Skeletal muscle cell (primary cell): ENCODE measurements at regions not wholly inside any gene's neighbourhood (a gene's known extent, or its start where the extent isn't known, plus 50 kb on each side); places are given as distances from the start of the nearest gene placed in this dataset.
A peak's percentile ranks its signal among the peaks of the same experiment; 100 is the strongest.
"Not testable (repeated sequence)": the region's sequence is repeated elsewhere in the genome, so short reads cannot be mapped to it uniquely, and the experiment has no call there.

Experiments
- DNase-seq: peaks from one replicate; pipeline ENCODE4 v3.0.0-alpha.2; 2010; ENCODE audit warnings: low read depth
- H3K4me3 ChIP-seq: 2 replicates; pipeline ENCODE4 v1.5.1; 2011; ENCODE audit warnings: low read depth, mild to moderate bottlenecking, control low read depth, low read length, moderate library complexity

DNA sequence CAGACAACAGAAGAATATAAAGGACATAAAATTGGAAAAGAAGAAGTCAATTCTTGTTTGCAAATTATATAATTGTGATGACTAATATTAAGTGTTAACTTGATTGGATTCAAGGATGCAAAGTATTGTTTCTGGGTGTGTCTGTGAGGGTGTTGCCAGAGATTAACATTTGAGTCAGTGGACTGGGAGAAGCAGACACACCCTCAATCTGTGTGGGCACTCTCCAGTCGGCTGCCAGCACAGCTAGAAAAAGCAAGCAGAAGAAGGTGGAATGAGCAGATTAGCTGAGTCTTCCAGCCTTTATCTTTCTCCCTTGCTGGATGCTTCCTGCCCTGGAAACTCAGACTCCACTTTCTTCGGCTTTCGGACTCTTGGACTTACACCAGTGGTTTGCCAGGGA lies 51.7 kb downstream of the UBE2NL start:
- DNase-seq: no peak
- no peak overlapping the region for H3K4me3 ChIP-seq

DNA sequence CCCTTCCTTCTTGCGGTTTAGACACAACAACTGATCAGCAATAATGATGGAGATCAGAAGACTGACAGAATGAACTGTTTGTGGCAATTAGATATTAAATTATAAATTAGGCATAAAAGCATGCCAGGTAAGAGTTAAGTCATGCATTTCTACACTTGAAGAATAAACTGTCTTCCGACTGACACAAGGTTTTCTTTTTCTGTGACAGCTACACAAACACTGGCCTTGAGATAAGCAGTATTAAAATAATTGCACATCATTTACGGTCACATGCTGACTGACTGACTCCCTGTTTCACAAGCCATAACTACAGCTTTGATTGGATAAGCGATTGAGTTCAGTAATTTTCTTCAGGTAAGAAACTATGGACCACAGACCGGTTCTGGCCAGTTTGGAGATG lies 56.2 kb downstream of the UBE2NL start:
- DNase-seq: no peak
- no peak overlapping the region for H3K4me3 ChIP-seq

DNA sequence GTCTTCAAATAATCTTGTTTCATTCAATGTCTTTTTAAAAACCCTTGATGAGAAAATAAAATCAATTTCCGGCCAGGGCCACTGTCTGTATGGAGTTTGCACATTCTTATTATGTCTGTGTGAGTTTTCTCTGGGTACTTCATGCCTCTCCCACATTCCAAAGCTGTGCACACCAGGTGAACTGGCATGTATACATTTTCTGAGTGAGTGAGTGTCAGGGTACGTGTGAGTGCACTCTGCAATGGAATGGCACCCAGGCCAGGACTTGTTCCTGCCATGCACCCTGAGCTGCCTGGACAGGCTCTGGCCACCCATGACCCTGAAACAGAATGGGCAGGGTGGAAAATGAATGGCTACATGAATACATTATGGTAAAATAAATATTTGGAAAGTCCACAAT lies 61.3 kb downstream of the UBE2NL start:
- H3K4me3 ChIP-seq: no peak overlapping the region
- DNase-seq: no peak

DNA sequence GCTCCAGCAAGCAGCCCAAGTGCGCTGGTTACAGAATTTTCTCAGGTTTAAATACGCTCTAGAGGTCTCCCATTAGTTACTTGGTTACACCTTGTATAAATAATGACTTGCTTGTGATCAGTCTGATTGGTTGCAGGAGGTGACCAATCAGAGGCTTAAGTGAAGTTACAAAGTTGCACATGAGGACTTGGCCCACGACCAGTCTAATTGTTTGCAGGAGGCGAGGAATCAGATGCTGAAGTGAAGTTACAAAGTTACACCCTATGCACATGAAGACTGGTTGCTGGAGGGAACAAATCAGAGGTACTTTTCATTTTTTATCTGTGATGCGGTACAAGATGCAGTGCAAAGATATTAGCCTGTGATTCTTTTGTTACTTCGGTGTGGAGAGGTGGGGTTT lies 80.7 kb downstream of the UBE2NL start:
- no peak for DNase-seq
- no peak overlapping the region for H3K4me3 ChIP-seq

DNA sequence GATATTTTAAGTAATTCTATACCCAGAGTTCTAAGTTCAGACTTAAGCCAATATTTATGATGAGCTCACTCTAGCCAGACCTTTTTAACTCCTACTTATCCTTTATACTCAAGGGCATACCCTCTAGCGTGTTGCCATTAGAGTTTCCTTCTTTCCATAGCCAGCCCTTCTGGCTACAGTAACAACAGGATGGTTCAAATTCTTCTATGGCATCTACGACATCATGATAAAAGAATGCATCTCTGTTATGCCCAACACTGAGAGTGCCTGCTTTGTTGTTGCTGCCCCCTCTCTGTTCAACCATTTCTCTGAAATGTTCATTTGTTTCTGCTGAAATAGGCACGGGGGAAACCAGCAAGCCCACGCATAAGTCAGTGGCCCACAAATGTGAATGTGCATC lies 104.5 kb downstream of the UBE2NL start:
- no peak for DNase-seq

DNA sequence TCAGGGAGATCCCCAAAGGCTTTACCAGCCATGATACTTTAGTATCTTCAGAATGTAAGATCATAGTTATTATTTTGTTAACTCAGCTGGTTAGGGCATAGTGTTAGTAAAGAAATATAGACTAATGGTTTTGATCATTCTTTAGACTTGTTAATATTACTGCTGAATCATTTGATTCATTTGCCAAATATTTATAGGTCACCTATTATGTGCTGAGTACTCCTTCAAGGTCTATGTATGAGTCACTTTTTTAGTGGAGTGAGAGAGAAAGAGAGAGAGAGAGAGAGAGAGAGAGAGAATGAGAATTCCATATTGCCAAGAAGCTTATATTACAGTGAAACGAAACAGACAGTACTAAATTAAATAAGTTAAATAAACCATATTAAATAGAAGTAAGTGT lies 110.3 kb downstream of the UBE2NL start:
- DNase-seq: peak; percentile 5
- H3K4me3 ChIP-seq: no peak overlapping the region

More for the DNA sequence above, 104.5 kb downstream of the UBE2NL start:
- H3K4me3 ChIP-seq: no peak overlapping the region

DNA sequence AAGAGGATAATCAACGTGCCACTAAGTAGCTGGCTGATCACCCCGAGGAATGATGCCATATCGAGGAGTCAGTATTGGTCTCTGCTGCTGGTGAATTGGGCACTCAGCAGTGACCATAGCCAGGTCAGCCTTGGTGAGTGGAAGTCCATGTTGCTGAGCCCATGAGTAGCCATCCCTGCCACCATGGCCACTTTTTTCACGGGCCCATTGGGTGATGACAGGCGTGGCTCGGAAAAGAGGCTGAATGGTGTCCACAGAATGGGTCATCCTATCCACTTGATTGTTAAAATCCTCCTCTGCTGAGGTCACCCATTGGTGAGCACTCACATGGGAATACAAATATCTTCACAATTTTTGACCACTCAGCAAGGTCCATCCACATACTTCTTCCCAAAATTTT lies 114.4 kb downstream of the UBE2NL start:
- DNase-seq: no peak
- H3K4me3 ChIP-seq: no peak overlapping the region

DNA sequence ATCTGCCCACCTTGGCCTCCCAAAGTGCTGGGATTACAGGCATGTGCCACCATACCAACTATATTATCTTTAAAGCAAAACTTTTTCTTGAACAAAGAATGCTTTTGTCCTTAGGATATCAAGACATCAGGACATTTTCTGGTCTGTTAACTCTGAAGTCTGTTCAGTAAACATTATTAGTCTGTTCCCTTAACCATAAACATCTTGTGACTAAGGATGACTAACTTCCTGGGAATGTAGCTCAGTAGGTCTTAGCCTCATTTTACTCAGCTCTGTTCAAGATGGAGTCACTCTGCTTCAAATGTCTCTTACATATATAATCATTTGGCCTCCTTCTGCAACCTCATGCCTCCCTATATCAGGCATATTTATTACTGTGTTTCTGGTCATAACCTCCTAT lies 122.9 kb downstream of the UBE2NL start:
- peak; percentile 38 for DNase-seq
- H3K4me3 ChIP-seq: no peak overlapping the region

DNA sequence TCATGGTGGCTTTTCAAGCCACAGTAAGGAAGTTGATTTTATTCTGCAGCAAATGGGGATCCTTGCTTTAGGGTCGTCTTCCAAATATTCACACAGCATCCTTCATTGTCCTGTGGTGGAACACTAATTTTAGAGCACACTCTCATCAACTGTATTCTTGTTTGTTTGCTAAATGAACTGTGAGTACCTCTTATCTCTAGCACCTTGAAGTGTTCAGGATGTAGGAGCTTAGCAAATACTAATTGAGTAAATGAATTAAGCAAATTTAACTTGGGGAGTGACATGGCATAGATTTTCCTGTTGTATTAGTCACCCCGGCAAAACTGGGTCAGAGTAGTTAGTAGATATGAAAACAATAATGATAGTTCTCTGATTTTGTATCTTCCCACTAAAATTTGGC lies 156.9 kb downstream of the UBE2NL start:
- no peak for DNase-seq
- no peak overlapping the region for H3K4me3 ChIP-seq

DNA sequence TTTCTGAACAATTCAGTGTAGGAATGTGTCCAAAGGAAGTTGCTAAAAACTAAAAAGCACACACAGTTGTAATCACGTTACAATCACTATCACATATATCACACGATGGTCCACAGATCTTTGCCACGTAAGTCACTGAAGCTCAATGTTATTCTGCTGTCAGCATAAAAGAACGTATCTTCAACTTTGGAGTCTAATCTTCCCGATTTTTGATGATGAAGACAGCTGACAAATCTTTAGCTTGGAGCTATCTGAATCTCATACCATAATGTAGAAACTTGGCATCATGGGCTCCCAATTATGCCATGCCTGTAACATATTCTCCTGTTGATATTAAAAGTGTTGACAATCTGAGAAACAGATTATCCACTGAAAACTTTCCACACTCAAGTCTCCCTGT lies 158.4 kb downstream of the UBE2NL start:
- no peak for DNase-seq
- no peak overlapping the region for H3K4me3 ChIP-seq

DNA sequence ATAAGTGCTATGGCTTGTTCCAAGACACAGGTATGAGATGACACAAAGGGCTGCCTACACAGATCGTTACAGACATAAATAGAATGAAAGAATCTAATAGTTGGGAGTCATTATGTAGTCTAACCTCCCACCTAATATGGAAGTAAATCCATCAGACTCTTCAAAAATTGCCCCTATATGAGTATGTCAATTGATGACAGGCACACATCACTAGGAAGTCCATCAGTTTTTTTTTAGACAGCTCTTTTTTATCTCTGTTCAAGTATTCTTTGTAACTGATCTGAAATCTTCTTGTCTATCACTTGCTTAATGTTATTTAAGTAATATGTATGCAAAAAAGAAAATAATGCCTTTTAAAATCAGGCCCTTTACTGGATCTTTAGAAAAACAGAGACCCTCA lies 191.6 kb downstream of the UBE2NL start:
- no peak for DNase-seq
- no peak overlapping the region for H3K4me3 ChIP-seq

DNA sequence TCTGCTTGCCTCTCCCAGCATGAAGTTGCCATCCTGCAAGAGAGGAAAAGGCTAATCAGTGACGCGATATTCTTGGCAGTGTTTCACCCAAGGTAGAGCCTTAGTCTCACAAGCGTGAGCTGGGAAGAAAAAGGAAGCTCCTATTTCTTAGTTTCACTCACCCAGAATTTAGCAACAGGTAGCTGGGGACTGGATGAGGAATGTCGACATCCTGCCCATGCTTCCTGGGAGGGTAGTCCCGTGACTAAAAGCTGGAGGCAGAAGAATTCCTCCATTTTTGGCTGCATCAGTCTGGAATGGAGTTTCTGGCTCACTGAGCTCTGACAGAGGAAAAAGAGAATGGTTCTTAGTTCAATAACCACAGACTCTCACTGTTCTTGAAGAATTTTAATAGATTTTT lies 198.4 kb downstream of the UBE2NL start:
- DNase-seq, H3K4me3 ChIP-seq: not testable (repeated sequence)

DNA sequence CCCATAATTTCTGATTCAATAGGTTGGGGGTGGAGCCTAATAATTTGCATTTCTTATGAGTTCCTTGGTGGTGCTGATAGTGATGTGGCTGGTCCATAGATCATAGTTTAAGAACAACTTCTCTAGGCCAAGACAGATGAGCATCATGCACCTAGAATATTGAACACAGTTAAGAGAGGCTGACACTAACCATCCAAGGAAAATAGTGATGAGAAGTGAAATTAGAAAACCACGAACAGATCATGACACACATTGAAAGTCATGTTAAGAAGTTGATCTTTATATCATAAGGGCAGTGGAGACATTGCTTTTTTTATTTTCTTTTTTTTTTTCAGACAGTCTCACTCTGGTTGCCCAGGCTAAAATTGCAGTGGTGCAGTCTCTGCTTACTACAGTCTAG lies 205.8 kb downstream of the UBE2NL start:
- not testable (repeated sequence) for H3K4me3 ChIP-seq, DNase-seq

DNA sequence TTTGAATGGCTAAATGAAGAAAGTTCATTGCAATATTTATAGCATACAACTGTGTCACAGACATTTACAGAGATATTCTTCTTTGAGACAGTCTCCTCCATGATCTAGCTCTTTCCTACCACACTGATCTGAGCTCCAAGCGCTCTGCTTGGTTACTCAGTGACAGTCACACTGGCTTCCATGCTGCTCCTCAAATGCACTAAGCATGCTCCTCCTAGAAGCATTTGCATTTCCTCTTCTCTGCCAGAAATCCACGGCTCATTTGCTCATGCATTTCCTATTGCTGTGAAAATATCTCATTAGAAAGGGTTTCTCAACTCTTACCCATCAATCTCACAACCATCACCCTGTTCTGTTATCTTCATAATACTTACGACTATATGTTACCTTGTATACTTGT lies 208.2 kb downstream of the UBE2NL start:
- not testable (repeated sequence) for H3K4me3 ChIP-seq, DNase-seq

DNA sequence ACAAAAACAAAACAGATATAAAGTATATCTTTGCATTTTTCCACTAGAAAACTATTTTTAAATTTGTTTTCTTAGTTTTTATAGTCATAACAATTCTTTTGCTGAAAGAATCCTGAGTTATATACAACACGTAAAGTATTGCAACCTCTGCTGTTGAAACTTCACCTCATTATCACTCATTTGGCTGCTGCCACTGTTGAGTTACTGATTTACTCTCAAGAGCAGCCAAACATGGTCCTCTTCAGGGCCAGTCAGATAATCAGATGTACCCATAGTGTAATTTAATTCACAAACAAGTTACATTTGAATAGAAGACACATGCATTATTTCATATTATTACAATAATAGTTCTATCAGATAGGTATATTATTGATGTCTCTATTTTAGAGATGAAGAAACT lies 235.6 kb downstream of the UBE2NL start:
- DNase-seq, H3K4me3 ChIP-seq: not testable (repeated sequence)

DNA sequence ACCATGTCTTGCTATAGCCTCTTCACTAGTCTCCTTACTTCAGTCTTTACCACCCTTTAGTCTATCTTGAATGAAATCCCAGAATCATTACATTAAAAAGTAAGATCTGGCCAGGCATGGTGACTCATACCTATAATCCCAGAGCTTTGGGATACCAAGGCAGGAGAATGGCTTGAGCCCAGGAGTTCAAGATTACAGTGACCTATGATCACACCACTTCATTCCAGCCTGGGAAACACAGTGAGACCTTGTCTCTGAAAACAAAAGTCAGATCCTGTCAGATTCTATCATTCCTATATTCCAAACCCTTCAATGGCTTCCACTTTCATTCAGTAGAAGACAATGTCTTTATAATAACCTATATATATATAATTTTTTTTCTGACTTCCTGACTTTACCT lies 237.7 kb downstream of the UBE2NL start:
- not testable (repeated sequence) for H3K4me3 ChIP-seq

DNA sequence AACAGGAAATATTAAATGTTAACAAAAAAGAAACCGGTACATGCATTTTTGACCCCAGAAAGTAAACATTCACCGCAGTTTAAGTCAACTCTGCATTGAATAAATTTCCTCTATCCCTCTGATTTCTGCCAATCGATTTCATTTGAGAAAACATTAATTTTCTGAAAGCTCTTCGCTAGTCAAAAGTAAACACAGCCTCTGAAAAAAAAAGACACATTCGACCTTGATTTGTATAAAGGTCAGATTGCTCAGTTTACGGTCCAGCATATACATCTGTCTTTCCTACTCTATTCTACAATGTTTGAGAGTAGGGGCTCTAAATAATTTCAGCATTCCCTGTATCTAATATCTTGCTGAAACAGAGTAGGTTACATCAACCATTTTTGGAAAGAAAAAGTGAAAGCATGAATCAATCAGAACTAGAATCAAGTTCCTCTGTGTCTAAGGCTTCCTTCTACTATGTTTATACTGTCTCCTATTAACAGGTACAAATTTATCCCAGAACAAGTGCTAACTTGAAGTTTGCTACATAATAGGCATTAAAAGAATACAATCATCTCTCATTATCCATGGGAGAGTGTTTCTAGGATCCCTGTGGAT lies 243.8 kb downstream of the UBE2NL start:
- not testable (repeated sequence) for H3K4me3 ChIP-seq, DNase-seq

More for the DNA sequence above, 237.7 kb downstream of the UBE2NL start:
- not testable (repeated sequence) for DNase-seq

DNA sequence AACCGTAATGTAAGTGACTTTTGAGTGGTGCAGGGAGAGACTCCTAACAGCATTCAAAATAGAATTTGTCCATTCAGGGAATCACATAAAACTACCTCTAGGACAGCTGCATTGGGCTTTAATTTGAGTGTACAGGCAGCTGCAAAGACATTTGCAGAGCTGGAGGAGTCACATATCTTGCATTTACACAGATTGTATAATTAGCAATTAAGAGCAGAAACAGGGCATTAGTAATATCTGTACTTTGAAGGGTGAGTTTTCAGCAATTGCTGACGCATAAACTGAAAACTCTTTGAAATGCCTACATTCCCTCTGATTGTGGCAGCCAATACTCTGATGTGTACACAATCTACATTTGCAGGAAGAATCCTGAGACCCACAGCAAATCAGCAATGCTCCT lies 245.6 kb downstream of the UBE2NL start:
- not testable (repeated sequence) for DNase-seq

DNA sequence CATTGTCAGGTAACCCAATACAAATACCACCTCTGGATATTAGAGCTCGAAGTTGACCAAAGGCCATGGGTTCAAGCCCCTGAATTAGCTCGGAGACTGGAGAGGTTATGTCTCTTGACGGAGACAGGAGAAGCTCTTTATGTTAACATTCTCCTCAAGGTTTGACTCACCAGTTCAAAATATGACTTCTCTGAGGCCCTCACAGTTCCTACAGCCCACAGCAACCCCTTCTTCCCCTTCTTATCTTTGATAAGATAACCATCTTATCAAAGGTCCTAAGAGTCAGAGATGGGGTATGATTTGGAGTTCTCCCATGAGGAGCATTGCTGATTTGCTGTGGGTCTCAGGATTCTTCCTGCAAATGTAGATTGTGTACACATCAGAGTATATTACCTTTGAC lies 246.6 kb downstream of the UBE2NL start:
- not testable (repeated sequence) for H3K4me3 ChIP-seq, DNase-seq

More for the DNA sequence above, 245.6 kb downstream of the UBE2NL start:
- H3K4me3 ChIP-seq: not testable (repeated sequence)

DNA sequence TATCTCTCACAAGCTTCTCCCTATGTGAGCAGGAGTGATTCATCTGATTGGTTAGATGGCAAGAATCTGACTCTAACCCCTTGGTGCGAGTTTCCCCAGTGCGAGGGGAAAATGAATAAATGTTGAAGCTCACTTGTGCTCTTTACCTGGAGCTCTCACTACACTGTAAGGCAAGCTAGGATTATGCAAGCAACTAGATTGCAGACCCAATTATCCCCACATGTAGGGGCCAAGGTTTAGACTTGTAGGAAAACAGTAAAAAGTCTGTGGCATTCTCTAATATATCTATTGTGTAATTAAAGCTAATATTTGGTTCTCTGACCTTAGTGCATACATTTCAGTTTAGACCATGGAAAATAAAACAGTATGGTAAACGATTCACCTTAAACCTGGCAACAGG lies 247.2 kb downstream of the UBE2NL start:
- not testable (repeated sequence) for H3K4me3 ChIP-seq, DNase-seq

DNA sequence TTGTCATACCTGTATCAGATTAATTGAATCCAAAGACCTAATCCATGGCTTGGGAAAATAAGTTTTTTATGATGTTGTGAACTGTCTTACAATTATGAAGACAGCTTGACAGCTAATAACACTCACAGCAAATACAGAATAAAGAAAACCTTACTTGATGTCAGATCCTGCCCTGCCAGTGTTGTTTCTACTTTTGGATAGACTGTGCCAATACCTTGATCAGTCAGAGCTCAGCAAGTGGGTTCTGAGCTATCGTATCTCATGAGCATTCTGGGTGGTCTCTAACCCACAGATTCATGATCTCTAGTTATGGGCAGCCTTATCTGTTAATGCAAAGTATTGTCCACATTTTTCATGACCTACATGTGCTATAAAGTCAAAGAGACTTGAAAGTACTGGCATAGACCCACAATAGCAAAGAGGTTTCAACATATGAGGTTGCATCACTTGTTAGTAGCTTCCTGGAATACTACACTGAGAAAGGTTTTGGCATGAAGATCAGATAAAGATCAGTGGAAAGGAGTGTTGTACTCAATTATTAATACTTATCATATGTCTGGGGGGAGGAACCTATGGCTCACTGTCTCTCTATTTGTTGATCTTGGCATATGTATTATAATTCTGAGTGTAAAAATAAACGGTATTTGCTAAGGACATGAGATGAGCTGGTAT lies 250.7 kb downstream of the UBE2NL start:
- not testable (repeated sequence) for H3K4me3 ChIP-seq, DNase-seq
